ENCODE measurements at regions not wholly inside any gene's neighbourhood (a gene's known extent, or its start where the extent isn't known, plus 50 kb on each side); places are given as distances from the start of the nearest gene placed in this dataset.
"Not testable (repeated sequence)": the region's sequence is repeated elsewhere in the genome, so short reads cannot be mapped to it uniquely, and the experiment has no call there.

GRCh38 chr9:66727540-66727939 lies 173.0 kb upstream of the ZNF658 start:
- ATAC-seq; CTCF ChIA-PET; H3K4me3 Mint-ChIP-seq; H3K36me3 Mint-ChIP-seq (ENCODE audit: low read depth); H3K4me1 Mint-ChIP-seq (ENCODE audit: low read depth); H3K27me3 Mint-ChIP-seq (ENCODE audit: low read depth); H3K27ac Mint-ChIP-seq; POLR2A ChIA-PET; H3K9me3 Mint-ChIP-seq (ENCODE audit: insufficient read depth); DNase-seq: not testable (repeated sequence)

GRCh38 chr9:66736686-66737085 lies 163.8 kb upstream of the ZNF658 start:
- ATAC-seq; H3K27ac Mint-ChIP-seq; POLR2A ChIA-PET; CTCF ChIA-PET; H3K9me3 Mint-ChIP-seq (ENCODE audit: insufficient read depth); H3K4me1 Mint-ChIP-seq (ENCODE audit: low read depth); H3K36me3 Mint-ChIP-seq (ENCODE audit: low read depth); DNase-seq; H3K4me3 Mint-ChIP-seq; H3K27me3 Mint-ChIP-seq (ENCODE audit: low read depth): not testable (repeated sequence)

GRCh38 chr9:66738418-66738817 lies 162.1 kb upstream of the ZNF658 start:
- H3K4me3 Mint-ChIP-seq; CTCF ChIA-PET; DNase-seq; H3K27ac Mint-ChIP-seq; H3K4me1 Mint-ChIP-seq (ENCODE audit: low read depth); H3K9me3 Mint-ChIP-seq (ENCODE audit: insufficient read depth); ATAC-seq; POLR2A ChIA-PET; H3K27me3 Mint-ChIP-seq (ENCODE audit: low read depth); H3K36me3 Mint-ChIP-seq (ENCODE audit: low read depth): not testable (repeated sequence)

- H3K27ac Mint-ChIP-seq; H3K4me1 Mint-ChIP-seq (ENCODE audit: low read depth); DNase-seq; CTCF ChIA-PET; ATAC-seq; H3K36me3 Mint-ChIP-seq (ENCODE audit: low read depth); POLR2A ChIA-PET; H3K4me3 Mint-ChIP-seq; H3K9me3 Mint-ChIP-seq (ENCODE audit: insufficient read depth); H3K27me3 Mint-ChIP-seq (ENCODE audit: low read depth): not testable (repeated sequence)
These were observed 160.4 kb upstream of the ZNF658 start for GRCh38 chr9:66740136-66740535.

GRCh38 chr9:66745846-66746245 lies 154.7 kb upstream of the ZNF658 start:
- ATAC-seq; H3K4me1 Mint-ChIP-seq (ENCODE audit: low read depth); H3K4me3 Mint-ChIP-seq; CTCF ChIA-PET; H3K27ac Mint-ChIP-seq; H3K9me3 Mint-ChIP-seq (ENCODE audit: insufficient read depth); H3K27me3 Mint-ChIP-seq (ENCODE audit: low read depth); DNase-seq; POLR2A ChIA-PET; H3K36me3 Mint-ChIP-seq (ENCODE audit: low read depth): not testable (repeated sequence)

GRCh38 chr9:66752324-66752923 lies 148.1 kb upstream of the ZNF658 start:
- CTCF ChIA-PET; H3K4me3 Mint-ChIP-seq; H3K4me1 Mint-ChIP-seq (ENCODE audit: low read depth); H3K9me3 Mint-ChIP-seq (ENCODE audit: insufficient read depth); H3K36me3 Mint-ChIP-seq (ENCODE audit: low read depth); H3K27ac Mint-ChIP-seq; ATAC-seq; H3K27me3 Mint-ChIP-seq (ENCODE audit: low read depth); DNase-seq; POLR2A ChIA-PET: not testable (repeated sequence)

GRCh38 chr9:66759825-66760492 lies 140.6 kb upstream of the ZNF658 start:
- H3K27me3 Mint-ChIP-seq (ENCODE audit: low read depth); H3K36me3 Mint-ChIP-seq (ENCODE audit: low read depth); CTCF ChIA-PET; H3K27ac Mint-ChIP-seq; H3K4me3 Mint-ChIP-seq; ATAC-seq; H3K4me1 Mint-ChIP-seq (ENCODE audit: low read depth); POLR2A ChIA-PET; H3K9me3 Mint-ChIP-seq (ENCODE audit: insufficient read depth); DNase-seq: not testable (repeated sequence)

GRCh38 chr9:66764799-66765493 lies 135.6 kb upstream of the ZNF658 start:
- H3K9me3 Mint-ChIP-seq (ENCODE audit: insufficient read depth); H3K27me3 Mint-ChIP-seq (ENCODE audit: low read depth); H3K4me3 Mint-ChIP-seq; POLR2A ChIA-PET; CTCF ChIA-PET; H3K36me3 Mint-ChIP-seq (ENCODE audit: low read depth); DNase-seq; H3K27ac Mint-ChIP-seq; H3K4me1 Mint-ChIP-seq (ENCODE audit: low read depth); ATAC-seq: not testable (repeated sequence)

- POLR2A ChIA-PET; H3K36me3 Mint-ChIP-seq (ENCODE audit: low read depth): not testable (repeated sequence)
These were observed 135.0 kb upstream of the ZNF658 start for GRCh38 chr9:66765531-66765930.

GRCh38 chr9:66771504-66771903 lies 129.0 kb upstream of the ZNF658 start:
- H3K27me3 Mint-ChIP-seq (ENCODE audit: low read depth); DNase-seq; H3K4me1 Mint-ChIP-seq (ENCODE audit: low read depth); H3K36me3 Mint-ChIP-seq (ENCODE audit: low read depth); H3K4me3 Mint-ChIP-seq; POLR2A ChIA-PET; H3K9me3 Mint-ChIP-seq (ENCODE audit: insufficient read depth); CTCF ChIA-PET; H3K27ac Mint-ChIP-seq; ATAC-seq: not testable (repeated sequence)

More at GRCh38 chr9:66765531-66765930, 135.0 kb upstream of the ZNF658 start:
- CTCF ChIA-PET; H3K27me3 Mint-ChIP-seq (ENCODE audit: low read depth); H3K4me3 Mint-ChIP-seq; H3K9me3 Mint-ChIP-seq (ENCODE audit: insufficient read depth); DNase-seq; ATAC-seq; H3K4me1 Mint-ChIP-seq (ENCODE audit: low read depth); H3K27ac Mint-ChIP-seq: not testable (repeated sequence)

- H3K4me1 Mint-ChIP-seq (ENCODE audit: low read depth); H3K4me3 Mint-ChIP-seq; H3K9me3 Mint-ChIP-seq (ENCODE audit: insufficient read depth); POLR2A ChIA-PET; H3K27me3 Mint-ChIP-seq (ENCODE audit: low read depth); ATAC-seq; DNase-seq; H3K27ac Mint-ChIP-seq; CTCF ChIA-PET; H3K36me3 Mint-ChIP-seq (ENCODE audit: low read depth): not testable (repeated sequence)
These were observed 125.9 kb upstream of the ZNF658 start for GRCh38 chr9:66774618-66775017.

GRCh38 chr9:66779944-66780661 lies 120.4 kb upstream of the ZNF658 start:
- not testable (repeated sequence) for ATAC-seq, DNase-seq, H3K27ac Mint-ChIP-seq

More at GRCh38 chr9:66779944-66780661, 120.4 kb upstream of the ZNF658 start:
- H3K4me1 Mint-ChIP-seq (ENCODE audit: low read depth); H3K27me3 Mint-ChIP-seq (ENCODE audit: low read depth); POLR2A ChIA-PET; H3K4me3 Mint-ChIP-seq; H3K9me3 Mint-ChIP-seq (ENCODE audit: insufficient read depth); H3K36me3 Mint-ChIP-seq (ENCODE audit: low read depth); CTCF ChIA-PET: not testable (repeated sequence)
